Common myeloid progenitor, CD34-positive (primary cell): ENCODE measurements at regions not wholly inside any gene's neighbourhood (a gene's known extent, or its start where the extent isn't known, plus 50 kb on each side); places are given as distances from the start of the nearest gene placed in this dataset.
A peak's percentile ranks its signal among the peaks of the same experiment; 100 is the strongest.

Experiments
- CTCF ChIA-PET: fragments of 350-600 bp; sonication (Branson Sonifier 250); formaldehyde crosslinking; loops from one replicate; lab custom pipeline; 2021; ENCODE audit warnings: antibody characterized with exemption; lab: Charles Lee
- POLR2A ChIA-PET: fragments of 350-600 bp; sonication (Branson Sonifier 250); formaldehyde crosslinking; loops from one replicate; lab custom pipeline; 2021; ENCODE audit warnings: antibody characterized with exemption; lab: Charles Lee
- DNase-seq, 3 donors: peaks; one replicate each; pipeline versions ENCODE4 v3.0.0 to v3.0.0-alpha.2; 2013
- H3K27ac ChIP-seq, 2 experiments: 1 replicate in 1 of 2; 2 replicates in 1 of 2; pipeline ENCODE4 v1.7.0; 2013; ENCODE audit warnings: inconsistent platforms in 2 of 2, low read length in 2 of 2, mild to moderate bottlenecking in 2 of 2, low read depth in 1 of 2, moderate library complexity in 1 of 2; ENCODE audit not compliant: severe bottlenecking in 2 of 2, insufficient read depth in 1 of 2, poor library complexity in 1 of 2
- H3K27me3 ChIP-seq, 5 experiments: replicated peaks in 2 of 5; 1 replicate in 3 of 5; 2 replicates in 2 of 5; pipeline versions ENCODE4 v1.6.1 to v1.7.0; 2013; ENCODE audit warnings: low read length in 4 of 5, mild to moderate bottlenecking in 2 of 5, moderate library complexity in 2 of 5, inconsistent platforms in 1 of 5; ENCODE audit not compliant: insufficient read depth in 5 of 5, control insufficient read depth in 4 of 5
- H3K36me3 ChIP-seq, 4 experiments: 1 replicate in 2 of 4; 2 replicates in 2 of 4; pipeline versions ENCODE4 v1.6.1 to v1.7.0; 2013; ENCODE audit warnings: low read length in 3 of 4, control low read depth in 1 of 4, mild to moderate bottlenecking in 1 of 4; ENCODE audit not compliant: control insufficient read depth in 4 of 4, insufficient read depth in 4 of 4
- H3K4me1 ChIP-seq, 4 experiments: 1 replicate in 3 of 4; 2 replicates in 1 of 4; pipeline versions ENCODE4 v1.6.1 to v1.7.1; 2013; ENCODE audit warnings: low read length in 3 of 4, mild to moderate bottlenecking in 3 of 4, control low read depth in 1 of 4, inconsistent platforms in 1 of 4, moderate library complexity in 1 of 4; ENCODE audit not compliant: control insufficient read depth in 4 of 4, insufficient read depth in 4 of 4; ENCODE audit errors: control extremely low read depth in 1 of 4
- H3K4me3 ChIP-seq, 7 experiments: 1 replicate in 4 of 7; 2 replicates in 3 of 7; pipeline versions ENCODE4 v1.5.1 to v1.7.0; 2013; ENCODE audit warnings: mild to moderate bottlenecking in 7 of 7, low read length in 6 of 7, moderate library complexity in 6 of 7, inconsistent platforms in 2 of 7, low read depth in 2 of 7, control low read depth in 1 of 7; ENCODE audit not compliant: insufficient read depth in 4 of 7, control insufficient read depth in 1 of 7; ENCODE audit errors: extremely low read depth in 1 of 7
- H3K9me3 ChIP-seq, 5 experiments: 1 replicate in 4 of 5; 2 replicates in 1 of 5; pipeline versions ENCODE4 v1.6.1 to v1.7.1; 2013; ENCODE audit warnings: low read length in 4 of 5, mild to moderate bottlenecking in 2 of 5, inconsistent platforms in 1 of 5, low read depth in 1 of 5, moderate library complexity in 1 of 5; ENCODE audit not compliant: control insufficient read depth in 4 of 5, insufficient read depth in 2 of 5; ENCODE audit errors: control extremely low read depth in 1 of 5
- WGBS: methylation state at CpG from one replicate; pipeline ENCODE4 v1.1.5; 2013; ENCODE audit not compliant: insufficient coverage; 5-methylcytosine and 5-hydroxymethylcytosine counted together

DNA sequence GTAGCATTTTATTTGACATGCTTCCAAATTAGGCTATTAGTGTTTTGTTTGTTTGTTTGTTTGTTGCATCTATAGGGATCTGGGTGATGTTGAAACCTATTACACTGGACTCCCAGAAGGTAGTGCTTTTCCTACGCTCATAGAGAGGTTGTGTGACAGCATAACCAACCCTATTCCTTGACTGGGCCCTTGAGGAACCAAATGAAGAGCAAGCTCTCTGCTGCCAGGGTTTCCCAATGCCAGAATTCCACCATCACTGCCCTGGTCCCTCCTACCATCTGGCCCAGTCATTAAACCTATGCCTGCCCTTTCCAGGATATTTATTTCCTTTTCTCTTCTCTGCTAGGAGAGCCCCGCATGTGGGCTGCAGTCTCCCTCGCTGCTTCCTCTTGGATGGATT lies 210.6 kb downstream of the IRS2 start:
- Histone ChIP-seq H3K4me1 (peaks cover 0 to under 1% (median 0%) of the 10 kb centered on the region in 4 experiments), H3K36me3 (no peaks in the 10 kb centered on the region), H3K27ac (no peak overlapping the region), H3K9me3 (peaks cover 0 to 3% (median 0%) of the 10 kb centered on the region in 5 experiments), H3K4me3 (no peak overlapping the region), H3K27me3 (peaks cover 0 to 3% (median 0%) of the 10 kb centered on the region in 5 experiments)
- ChIA-PET CTCF (no interaction called here), POLR2A (no interaction called here)
- 97% methylated on average over 3 of the region's 3 CpGs for WGBS
- DNase-seq = no peak

DNA sequence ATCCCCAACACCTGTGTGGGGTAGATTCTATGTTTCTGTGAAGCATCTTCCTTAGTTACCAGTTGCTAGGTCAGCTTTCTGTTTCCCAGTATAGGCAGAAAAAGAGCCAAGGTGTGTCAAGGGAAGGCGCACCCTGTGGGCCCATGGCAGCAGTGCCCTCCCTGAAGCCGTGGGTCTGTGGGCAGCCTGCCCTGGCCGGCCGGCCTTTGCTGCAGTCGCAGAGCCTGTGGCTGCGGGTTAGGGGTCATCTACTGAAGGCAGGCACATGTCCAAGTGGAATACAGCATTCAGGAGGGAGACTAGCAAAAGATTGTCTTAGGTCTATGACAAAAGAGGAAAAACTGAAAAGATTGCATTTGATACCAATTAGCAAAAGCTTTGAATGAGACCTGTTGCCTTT lies 214.0 kb downstream of the IRS2 start:
- CTCF ChIA-PET = no interaction called here
- H3K27ac ChIP-seq = no peak overlapping the region
- POLR2A ChIA-PET = no interaction called here
- H3K9me3 ChIP-seq = no peaks in the 10 kb centered on the region
- peaks cover 0 to 7% (median 4%) of the 10 kb centered on the region in 4 experiments for H3K4me1 ChIP-seq
- WGBS = 98% methylated on average over 6 of the region's 6 CpGs
- no peak for DNase-seq
- H3K4me3 ChIP-seq = no peak overlapping the region
- no peaks in the 10 kb centered on the region for H3K36me3 ChIP-seq
- H3K27me3 ChIP-seq = no peaks in the 10 kb centered on the region

DNA sequence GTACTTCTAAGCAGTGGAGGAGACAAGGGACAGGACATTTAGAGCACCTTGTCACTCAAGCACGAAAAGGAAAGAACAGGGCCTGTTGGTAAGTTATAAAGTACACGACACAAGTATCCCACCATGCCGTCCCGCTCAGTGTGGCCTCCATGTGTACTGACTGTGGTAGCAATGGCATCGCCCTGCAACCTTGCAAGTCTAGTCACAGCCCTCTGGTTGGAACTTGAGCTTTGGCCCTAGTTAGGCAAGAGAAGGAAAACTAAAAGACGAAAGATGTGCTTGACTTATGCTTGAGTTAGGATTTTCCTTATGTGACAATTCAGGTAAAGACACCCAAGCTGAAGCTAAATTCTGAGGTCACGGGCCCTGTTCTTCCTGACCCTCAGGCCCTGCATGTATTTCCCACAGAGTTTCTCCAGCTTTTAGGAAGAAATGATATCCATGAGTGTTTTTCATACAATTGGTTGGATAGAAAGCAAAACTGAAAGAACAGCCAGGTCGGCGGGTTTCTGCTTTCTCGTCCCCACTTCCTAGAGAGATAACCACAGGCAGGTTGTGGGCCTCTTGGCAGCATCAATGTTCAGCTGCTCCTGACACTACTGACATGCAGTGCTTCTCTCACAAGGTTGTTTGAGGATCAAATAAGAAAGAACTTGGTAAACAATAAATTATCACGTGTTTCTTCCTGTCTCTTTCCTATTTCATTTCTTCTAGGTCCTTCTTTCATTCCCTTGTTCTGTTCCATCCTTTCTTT lies 216.2 kb downstream of the IRS2 start:
- Histone ChIP-seq H3K36me3 (no peaks in the 10 kb centered on the region), H3K27me3 (no peaks in the 10 kb centered on the region), H3K4me3 (no peak overlapping the region), H3K4me1 (peaks cover 0 to 7% (median 4%) of the 10 kb centered on the region in 4 experiments), H3K27ac (no peak overlapping the region), H3K9me3 (no peaks in the 10 kb centered on the region)
- CTCF ChIA-PET = no interaction called here
- 71% methylated on average over 9 of the region's 11 CpGs for WGBS
- peak; percentile 31 to 81 (median 70) for DNase-seq
- POLR2A ChIA-PET = no interaction called here

DNA sequence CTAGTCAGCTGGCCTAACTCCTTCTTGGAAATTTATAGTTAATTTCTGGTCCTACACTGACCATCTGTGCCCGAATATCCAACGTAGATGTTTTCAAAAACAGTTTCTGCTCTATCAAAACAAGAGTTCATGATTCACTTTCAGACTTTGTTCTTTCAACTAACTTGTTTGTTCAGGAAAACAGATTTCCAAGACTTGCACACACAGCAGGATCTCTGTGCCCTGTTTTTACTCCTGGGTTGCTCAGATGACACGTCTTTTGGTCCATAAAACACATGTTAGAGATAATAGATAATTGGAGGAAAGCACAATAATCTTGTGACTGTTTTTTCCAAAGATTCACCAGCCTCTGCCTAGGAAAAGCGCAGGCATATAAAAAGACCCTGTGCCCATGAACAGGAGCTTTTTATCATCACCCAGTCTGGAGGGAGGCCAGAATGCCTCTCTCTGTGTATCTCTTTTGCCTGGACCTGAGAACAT lies 218.0 kb downstream of the IRS2 start:
- peaks cover 0 to 7% (median 4%) of the 10 kb centered on the region in 4 experiments for H3K4me1 ChIP-seq
- H3K27me3 ChIP-seq = no peaks in the 10 kb centered on the region
- H3K9me3 ChIP-seq = no peaks in the 10 kb centered on the region
- H3K4me3 ChIP-seq = no peak overlapping the region
- DNase-seq = no peak
- CTCF ChIA-PET = no interaction called here
- H3K36me3 ChIP-seq = no peaks in the 10 kb centered on the region
- POLR2A ChIA-PET = no interaction called here
- 100% methylated on average over 3 of the region's 4 CpGs for WGBS
- H3K27ac ChIP-seq = no peak overlapping the region

DNA sequence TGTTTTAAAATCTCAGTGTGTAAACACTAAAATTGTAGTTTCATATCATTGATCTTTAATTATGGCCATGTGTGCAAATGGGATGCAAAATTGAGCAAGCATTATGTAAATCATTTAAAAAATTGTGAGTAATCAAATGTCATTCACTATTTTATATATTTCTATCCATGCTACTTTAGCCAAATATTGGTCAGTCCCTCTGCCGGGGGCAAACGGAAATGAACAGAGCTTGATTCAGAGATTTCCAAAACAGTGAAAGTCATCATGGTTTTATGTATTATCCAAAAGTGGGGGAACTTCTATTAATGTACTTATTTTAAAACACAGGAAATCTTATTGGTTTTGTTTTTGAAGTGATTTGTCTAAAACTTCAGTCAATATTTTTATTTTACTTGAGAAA lies 219.1 kb downstream of the IRS2 start:
- DNase-seq = no peak
- Histone ChIP-seq H3K36me3 (no peaks in the 10 kb centered on the region), H3K27ac (no peak overlapping the region), H3K27me3 (no peaks in the 10 kb centered on the region), H3K4me1 (peaks cover 0 to 7% (median 4%) of the 10 kb centered on the region in 4 experiments), H3K9me3 (no peaks in the 10 kb centered on the region), H3K4me3 (no peak overlapping the region)
- ChIA-PET POLR2A (no interaction called here), CTCF (no interaction called here)
- WGBS = 90% methylated on average over 2 of the region's 2 CpGs

DNA sequence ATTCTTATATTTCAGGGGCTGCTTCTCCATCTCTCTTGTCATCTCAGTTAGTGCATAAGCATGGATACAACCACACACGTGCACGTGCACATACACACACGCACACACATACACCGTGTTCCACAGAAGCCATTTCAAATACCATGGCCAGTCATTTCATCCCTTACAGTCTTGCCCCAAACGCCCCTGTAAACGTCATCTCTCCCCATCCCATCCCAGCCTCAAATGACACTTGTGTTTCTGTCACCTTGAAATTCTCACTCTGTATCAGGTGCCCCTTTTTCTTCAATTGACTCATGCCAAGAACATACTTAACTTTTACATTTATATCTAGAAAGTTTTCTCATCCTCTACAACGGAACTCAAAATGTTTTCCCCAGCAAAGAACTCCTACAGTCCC lies 220.5 kb downstream of the IRS2 start:
- POLR2A ChIA-PET = no interaction called here
- H3K27ac ChIP-seq = no peak overlapping the region
- no peak for DNase-seq
- H3K36me3 ChIP-seq = no peaks in the 10 kb centered on the region
- peaks cover 0 to 7% (median 4%) of the 10 kb centered on the region in 4 experiments for H3K4me1 ChIP-seq
- no peaks in the 10 kb centered on the region for H3K27me3 ChIP-seq
- CTCF ChIA-PET = interaction anchor here (1.5 kb wide), 1 partner anchor 16 kb away, joined by 3 read pairs; no protein-coding TSS in a partner anchor
- H3K9me3 ChIP-seq = no peaks in the 10 kb centered on the region
- H3K4me3 ChIP-seq = no peak overlapping the region
- 91% methylated on average over 6 of the region's 7 CpGs for WGBS

DNA sequence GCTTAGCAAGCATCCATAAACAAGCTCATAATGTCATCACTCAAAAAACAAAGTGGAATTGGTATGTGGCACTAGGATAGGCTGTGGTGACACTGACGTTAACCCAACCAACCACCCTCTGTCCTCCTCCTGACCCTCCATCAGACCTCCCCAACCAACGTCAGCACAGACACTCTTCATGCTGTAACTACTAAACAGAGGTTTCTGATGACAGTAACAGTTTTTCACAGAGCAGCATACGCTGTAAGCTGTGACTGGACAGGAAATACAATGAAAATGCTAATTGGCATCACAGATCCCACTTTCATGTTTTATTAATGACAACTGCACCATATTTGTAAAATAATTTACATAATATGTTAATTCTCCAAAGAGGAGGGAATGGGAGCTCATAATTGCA lies 238.0 kb downstream of the IRS2 start:
- Histone ChIP-seq H3K4me1 (no peaks in the 10 kb centered on the region), H3K9me3 (peaks cover 0 to 1% (median 0%) of the 10 kb centered on the region in 5 experiments), H3K27me3 (peaks cover 0 to 13% (median 4%) of the 10 kb centered on the region in 5 experiments), H3K36me3 (no peaks in the 10 kb centered on the region), H3K4me3 (no peak overlapping the region), H3K27ac (no peak overlapping the region)
- no peak for DNase-seq
- ChIA-PET CTCF (no interaction called here), POLR2A (no interaction called here)
- WGBS = 93% methylated on average over 2 of the region's 3 CpGs
